HepG2 (cell line): ENCODE measurements at regions not wholly inside any gene's neighbourhood (a gene's known extent, or its start where the extent isn't known, plus 50 kb on each side); places are given as distances from the start of the nearest gene placed in this dataset.

Source experiments
- ATAC-seq: fragments of 200-7000 bp; cut with Tn5 transposase; 3 replicates; pipeline ENCODE4 v1.9.1; 2020; ENCODE audit warnings: mild to moderate bottlenecking, moderate library complexity
- BruUV-seq: library from RNA; stranded (reverse); fragments of 400-500 nt; replicated peaks from 2 replicates; lab custom pipeline; 2021; lab: Mats Ljungman, UMichigan
- CTCF ChIA-PET: fragments of 300-600 bp; formaldehyde crosslinking; extraction: SDS; loops from one replicate; lab custom pipeline; 2021; ENCODE audit warnings: low total read pairs, inconsistent platforms, low intra/inter-chr PET ratio; lab: Yijun Ruan, JAX
- POLR2A ChIA-PET: fragments of 350-600 bp; sonication (Branson Sonifier 250); formaldehyde crosslinking; loops from one replicate; lab custom pipeline; 2020; ENCODE audit warnings: antibody characterized with exemption, inconsistent platforms; lab: Yijun Ruan, JAX
- DNase-seq: peaks from one replicate; pipeline ENCODE4 v3.0.0-alpha.2; 2015; ENCODE audit warnings: low spot score
- FAIRE-seq: peaks from 3 replicates; lab custom pipeline; 2011; peaks lifted over from hg19 to GRCh38; lab: Jason Lieb, UNC
- H2AFZ ChIP-seq: one replicate; pipeline ENCODE4 v1.6.1; 2011; ENCODE audit warnings: low read length, inconsistent platforms
- H3K27ac ChIP-seq: fragments of 300-600 bp; 3 replicates; pipeline ENCODE4 v1.8.0; 2011; ENCODE audit warnings: mixed run types, mild to moderate bottlenecking, mixed read lengths, low read length, inconsistent platforms; ENCODE audit not compliant: insufficient read depth; ENCODE audit errors: extremely low read length
- H3K27me3 ChIP-seq, 2 experiments: fragments of 200-600 bp in 1 of 2; 2 replicates in 1 of 2; 3 replicates in 1 of 2; pipeline versions ENCODE4 v1.6.0 to v1.8.0; 2011; ENCODE audit warnings: low read length in 2 of 2, mild to moderate bottlenecking in 2 of 2, moderate library complexity in 2 of 2, inconsistent platforms in 1 of 2; ENCODE audit not compliant: insufficient read depth in 2 of 2, control insufficient read depth in 1 of 2
- H3K36me3 ChIP-seq, 2 experiments: fragments of 200-600 bp in 1 of 2; replicated peaks in 1 of 2; 2 replicates in 1 of 2; 3 replicates in 1 of 2; pipeline versions ENCODE4 v1.5.1 to v1.8.0; 2011; ENCODE audit warnings: low read length in 2 of 2, inconsistent platforms in 1 of 2; ENCODE audit not compliant: insufficient read depth in 2 of 2, control insufficient read depth in 1 of 2
- H3K4me1 ChIP-seq: 2 replicates; pipeline ENCODE4 v1.5.1; 2012; ENCODE audit warnings: low read length, inconsistent platforms; ENCODE audit not compliant: insufficient read depth
- H3K4me2 ChIP-seq: 2 replicates; pipeline ENCODE4 v1.6.0; 2011; ENCODE audit warnings: low read depth, low read length, inconsistent platforms
- H3K4me3 ChIP-seq, 3 experiments: fragments of 200-600 bp in 1 of 3; sonication (generic), shearing (Covaris generic) in 1 of 3; replicated peaks in 1 of 3; 2 replicates each; pipeline ENCODE4 v1.5.1; 2011 to 2016; ENCODE audit warnings: low read length in 3 of 3, inconsistent platforms in 2 of 3, low read depth in 2 of 3, mild to moderate bottlenecking in 2 of 3, control low read depth in 1 of 3, mixed read lengths in 1 of 3; ENCODE audit not compliant: insufficient read depth in 1 of 3
- H3K79me2 ChIP-seq: one replicate; pipeline ENCODE4 v1.6.1; 2011; ENCODE audit warnings: low read length, inconsistent platforms; ENCODE audit not compliant: insufficient read depth
- H3K9ac ChIP-seq: 2 replicates; pipeline ENCODE4 v1.6.0; 2011; ENCODE audit warnings: mild to moderate bottlenecking, low read depth, low read length, inconsistent platforms; ENCODE audit not compliant: insufficient read depth
- H3K9me3 ChIP-seq: 2 replicates; pipeline ENCODE4 v1.5.1; 2012; ENCODE audit warnings: mild to moderate bottlenecking, low read length
- H4K20me1 ChIP-seq: 2 replicates; pipeline ENCODE4 v1.6.0; 2011; ENCODE audit warnings: inconsistent platforms, mild to moderate bottlenecking, low read length, moderate library complexity; ENCODE audit not compliant: insufficient read depth
- CREB1 ChIP-seq, 2 experiments: fragments of 450-650 bp in 1 of 2; IDR thresholded peaks; 2 replicates each; pipeline ENCODE4 v1.6.1; 2016 to 2017; ENCODE audit warnings: control low read depth in 1 of 2, mild to moderate bottlenecking in 1 of 2, missing compliant biosample characterization in 1 of 2, missing genetic modification characterization in 1 of 2
- NCOR1 ChIP-seq: fragments of 200-600 bp; sonication (generic); IDR thresholded peaks from 2 replicates; pipeline ENCODE4 v1.7.0; 2017; ENCODE audit warnings: antibody characterized with exemption, low read length, borderline replicate concordance
- POLR2AphosphoS5 ChIP-seq: IDR thresholded peaks from 2 replicates; pipeline ENCODE4 v1.6.1; 2012; ENCODE audit warnings: low read depth, low read length
- PRPF4 ChIP-seq: fragments of 200-400 bp; formaldehyde crosslinking; IDR thresholded peaks from 2 replicates; pipeline ENCODE4 v1.6.1; 2016; ENCODE audit warnings: low read length, low read depth; ENCODE audit not compliant: poor library complexity, severe bottlenecking
- REXO4 ChIP-seq: sonication (generic); formaldehyde crosslinking; IDR thresholded peaks from 2 replicates; pipeline ENCODE4 v1.8.0; 2022; ENCODE audit warnings: missing genetic modification reagents, mild to moderate bottlenecking, borderline replicate concordance
- ZNF24 ChIP-seq: fragments of 450-650 bp; IDR thresholded peaks from 2 replicates; pipeline ENCODE4 v1.6.1; 2017; ENCODE audit warnings: antibody characterized with exemption, mild to moderate bottlenecking
- ZNF562 ChIP-seq: sonication (generic); formaldehyde crosslinking; IDR thresholded peaks from 2 replicates; pipeline ENCODE4 v1.8.0; 2022; ENCODE audit warnings: missing genetic modification reagents, borderline replicate concordance
- ZNF691 ChIP-seq: sonication (generic); formaldehyde crosslinking; IDR thresholded peaks from 2 replicates; pipeline ENCODE4 v1.4.0; 2020; ENCODE audit warnings: missing genetic modification reagents, low read depth, mild to moderate bottlenecking, borderline replicate concordance
- WGBS: methylation state at CpG from one replicate; pipeline ENCODE4 v1.1.6; 2017; ENCODE audit warnings: low lambda C conversion rate; 5-methylcytosine and 5-hydroxymethylcytosine counted together
- in situ Hi-C: cut with HindIII; loops from 2 replicates; pipeline ENCODE4 v1.10.0; 2017; ENCODE audit warnings: low pct_unique_long_range_greater_than_20kb; ENCODE audit not compliant: extremely low pct_ligation_motif_present
- intact Hi-C: fragments of 100-400 bp; cut with micrococcal nuclease; formaldehyde crosslinking; loops from one replicate; pipeline ENCODE4 v1.10.0; 2022; ENCODE audit not compliant: unreplicated experiment
- TF ChIP-seq, protein P1 (sequence below): sonication (generic); formaldehyde crosslinking; IDR thresholded peaks from 2 replicates; pipeline ENCODE4 v1.4.0; 2020; ENCODE audit warnings: missing genetic modification reagents; ENCODE audit errors: not compliant biosample characterization
- TF ChIP-seq, protein P2 (sequence below): sonication (generic); formaldehyde crosslinking; conservative IDR thresholded peaks from 2 replicates; pipeline ENCODE4 v1.8.1; 2023; ENCODE audit warnings: missing genetic modification reagents

- no peaks in the 10 kb centered on the region for H3K4me1 ChIP-seq
- CTCF ChIA-PET: no interaction called here
- POLR2A ChIA-PET: no interaction called here
- H3K4me2 ChIP-seq: no peak overlapping the region
- DNase-seq (no peak), ATAC-seq (no peak), FAIRE-seq (no peak)
- no peaks in the 10 kb centered on the region for H3K36me3 ChIP-seq
- H3K9ac ChIP-seq: no peak overlapping the region
- peaks cover 42% of the 10 kb centered on the region for H3K9me3 ChIP-seq
- H3K27me3 ChIP-seq: no peaks in the 10 kb centered on the region
- no peak for TF ChIP-seq POLR2AphosphoS5
- TF ChIP-seq CREB1 (IDR thresholded peaks at IDR 0.05): 0 out of 2 replicates have a peak, but pooled peaks have one; percentile 10
- TF ChIP-seq CREB1 (CRISPR knock-in tag; IDR thresholded peaks at IDR 0.05): no peak
- TF ChIP-seq, all 625 proteins: peak for 1
- Histone ChIP-seq H3K4me3 (no peak overlapping the region), H3K27ac (no peak overlapping the region), H3K79me2 (no peaks in the 10 kb centered on the region), H4K20me1 (no peaks in the 10 kb centered on the region), H2AFZ (no peak overlapping the region)
- WGBS: 5% methylated on average over 4 of the region's 4 CpGs
- in situ Hi-C loops: no loop called here
- intact Hi-C loops: no loop called here
- BruUV-seq: no TSS peak
Measured at GRCh38 chr10:10630782-10631181, 386.9 kb upstream of the CELF2 start.

GRCh38 chr10:10642189-10642588, 375.5 kb upstream of the CELF2 start:
- H3K4me3 ChIP-seq: no peak overlapping the region
- no TSS peak for BruUV-seq
- no peaks in the 10 kb centered on the region for H3K27me3 ChIP-seq
- WGBS: 0% methylated on average over 1 of the region's 1 CpG
- in situ Hi-C loops: no loop called here
- H2AFZ ChIP-seq: no peak overlapping the region
- no peaks in the 10 kb centered on the region for H3K4me1 ChIP-seq
- no peak overlapping the region for H3K9ac ChIP-seq
- POLR2A ChIA-PET: no interaction called here
- H3K36me3 ChIP-seq: no peaks in the 10 kb centered on the region
- peaks cover 92% of the 10 kb centered on the region for H3K9me3 ChIP-seq
- TF ChIP-seq ZNF24: no peak
- TF ChIP-seq, protein P1, sequence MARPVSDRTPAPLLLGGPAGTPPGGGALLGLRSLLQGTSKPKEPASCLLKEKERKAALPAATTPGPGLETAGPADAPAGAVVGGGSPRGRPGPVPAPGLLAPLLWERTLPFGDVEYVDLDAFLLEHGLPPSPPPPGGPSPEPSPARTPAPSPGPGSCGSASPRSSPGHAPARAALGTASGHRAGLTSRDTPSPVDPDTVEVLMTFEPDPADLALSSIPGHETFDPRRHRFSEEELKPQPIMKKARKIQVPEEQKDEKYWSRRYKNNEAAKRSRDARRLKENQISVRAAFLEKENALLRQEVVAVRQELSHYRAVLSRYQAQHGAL (CRISPR knock-in tag): no peak
- no peak for TF ChIP-seq REXO4
- TF ChIP-seq CREB1 (IDR thresholded peaks at IDR 0.05): 0 out of 2 replicates have a peak, but pooled peaks have one; percentile 13
- no peak for TF ChIP-seq CREB1 (CRISPR knock-in tag; IDR thresholded peaks at IDR 0.05)
- TF ChIP-seq PRPF4: no peak
- no peak for TF ChIP-seq NCOR1
- TF ChIP-seq ZNF691: no peak
- TF ChIP-seq ZNF562 (CRISPR knock-in tag): no peak
- TF ChIP-seq, protein P2, sequence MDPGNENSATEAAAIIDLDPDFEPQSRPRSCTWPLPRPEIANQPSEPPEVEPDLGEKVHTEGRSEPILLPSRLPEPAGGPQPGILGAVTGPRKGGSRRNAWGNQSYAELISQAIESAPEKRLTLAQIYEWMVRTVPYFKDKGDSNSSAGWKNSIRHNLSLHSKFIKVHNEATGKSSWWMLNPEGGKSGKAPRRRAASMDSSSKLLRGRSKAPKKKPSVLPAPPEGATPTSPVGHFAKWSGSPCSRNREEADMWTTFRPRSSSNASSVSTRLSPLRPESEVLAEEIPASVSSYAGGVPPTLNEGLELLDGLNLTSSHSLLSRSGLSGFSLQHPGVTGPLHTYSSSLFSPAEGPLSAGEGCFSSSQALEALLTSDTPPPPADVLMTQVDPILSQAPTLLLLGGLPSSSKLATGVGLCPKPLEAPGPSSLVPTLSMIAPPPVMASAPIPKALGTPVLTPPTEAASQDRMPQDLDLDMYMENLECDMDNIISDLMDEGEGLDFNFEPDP: no peak
- DNase-seq (no peak), FAIRE-seq (no peak), ATAC-seq (no peak)
- intact Hi-C loops: no loop called here
- no peaks in the 10 kb centered on the region for H4K20me1 ChIP-seq
- no peaks in the 10 kb centered on the region for H3K79me2 ChIP-seq
- CTCF ChIA-PET: no interaction called here
- no peak overlapping the region for H3K27ac ChIP-seq
- H3K4me2 ChIP-seq: no peak overlapping the region
